Lower lobe of right lung (tissue), 2 donors: ENCODE measurements at regions not wholly inside any gene's neighbourhood (a gene's known extent, or its start where the extent isn't known, plus 50 kb on each side); places are given as distances from the start of the nearest gene placed in this dataset.
A peak's percentile ranks its signal among the peaks of the same experiment; 100 is the strongest.

Experiments used
- ATAC-seq, 2 donors: fragments of 200-7000 bp; cut with Tn5 transposase; one replicate each; pipeline ENCODE4 v1.9.1; 2020 to 2022; ENCODE audit warnings: mild to moderate bottlenecking in 2 of 2, moderate library complexity in 2 of 2
- DNase-seq: peaks from one replicate; pipeline ENCODE4 v3.0.0-alpha.2; 2020
- H3K27ac ChIP-seq: fragments of 200-600 bp; one replicate; pipeline ENCODE4 v1.8.0; 2022
- H3K27me3 ChIP-seq: fragments of 200-600 bp; one replicate; pipeline ENCODE4 v1.8.0; 2022; ENCODE audit warnings: low read depth
- H3K36me3 ChIP-seq: fragments of 200-600 bp; one replicate; pipeline ENCODE4 v1.8.0; 2022; ENCODE audit warnings: mild to moderate bottlenecking
- H3K4me1 ChIP-seq: fragments of 200-600 bp; one replicate; pipeline ENCODE4 v1.8.0; 2022
- H3K4me3 ChIP-seq: fragments of 200-600 bp; one replicate; pipeline ENCODE4 v1.8.0; 2022; ENCODE audit warnings: mild to moderate bottlenecking
- H3K9me3 ChIP-seq: fragments of 200-600 bp; one replicate; pipeline ENCODE4 v1.8.0; 2022
- CTCF ChIP-seq: fragments of 200-600 bp; IDR thresholded peaks from one replicate; pipeline ENCODE4 v1.8.0; 2022; ENCODE audit warnings: antibody characterized with exemption, mild to moderate bottlenecking
- intact Hi-C: fragments of 100-400 bp; cut with DNase I; formaldehyde crosslinking; loops from one replicate; pipeline ENCODE4 v1.11.0; 2022
- donor health status: DM: no; HTN: yes; CAD: no; lungs with severe emphysema.

DNA sequence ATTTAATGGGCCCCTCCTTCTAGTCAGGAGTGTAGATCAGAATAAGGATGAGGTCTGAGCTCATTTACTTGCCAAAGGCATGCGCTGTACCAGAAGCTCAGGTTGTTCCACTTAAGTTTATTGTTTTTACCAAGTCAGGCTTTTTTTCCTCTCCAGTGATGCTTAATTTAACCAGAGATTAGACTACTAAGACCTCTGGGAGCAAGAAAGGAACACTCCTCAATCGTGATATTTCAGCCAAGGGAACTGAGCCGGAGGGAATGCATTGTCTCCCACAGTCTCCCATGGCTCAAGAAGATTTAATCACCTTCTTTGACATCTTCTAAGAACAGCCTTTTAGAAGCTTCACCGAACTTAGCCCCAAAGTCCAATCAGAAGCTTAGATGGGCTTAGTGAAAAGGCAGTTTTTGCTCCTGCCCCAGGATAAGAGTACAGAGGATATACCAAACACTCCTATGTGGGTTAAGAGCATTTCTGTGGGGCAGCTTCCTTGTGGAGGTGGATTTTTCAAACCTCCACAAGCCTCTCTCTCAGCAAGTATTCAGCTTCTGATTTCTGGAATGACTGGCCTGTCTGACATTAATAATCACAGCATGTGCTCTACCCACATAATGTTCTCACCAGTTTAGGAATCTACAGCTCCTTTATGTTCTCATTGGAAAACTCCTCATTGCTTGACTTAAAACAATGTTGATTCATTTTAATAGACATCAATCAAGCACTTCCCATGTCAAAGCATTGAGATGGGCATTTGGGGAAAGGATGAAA, 322.7 kb downstream of the SUCLA2 start:
- Histone ChIP-seq H3K4me1 (no peaks in the 10 kb centered on the region), H3K4me3 (no peak overlapping the region), H3K36me3 (no peaks in the 10 kb centered on the region), H3K9me3 (no peaks in the 10 kb centered on the region), H3K27ac (no peak overlapping the region), H3K27me3 (no peaks in the 10 kb centered on the region)
- no peak for DNase-seq
- ATAC-seq, result no peak
- intact Hi-C loops, result no loop called here
- TF ChIP-seq CTCF, result no peak

DNA sequence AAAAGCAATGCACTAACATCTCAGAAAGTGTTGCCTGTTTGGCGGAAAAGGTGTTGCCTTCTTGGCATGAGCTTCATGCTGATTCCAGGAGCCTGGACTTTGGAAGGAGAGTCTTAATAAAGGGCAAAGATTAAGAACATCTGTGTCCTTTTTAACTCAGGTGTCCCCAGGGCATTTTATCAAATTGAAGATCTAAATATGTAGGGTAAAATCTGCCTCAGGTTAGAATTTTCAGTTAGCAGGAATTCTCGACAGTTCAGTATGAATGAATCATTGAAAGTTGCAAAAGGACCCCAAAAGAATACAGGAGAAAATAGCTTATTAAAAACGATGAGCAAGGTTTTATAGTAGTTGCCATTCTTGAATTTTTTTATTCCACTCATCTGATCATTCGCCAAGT, 325.2 kb downstream of the SUCLA2 start:
- H3K27me3 ChIP-seq, result no peaks in the 10 kb centered on the region
- ATAC-seq (no peak), DNase-seq (no peak)
- H3K9me3 ChIP-seq, result no peaks in the 10 kb centered on the region
- H3K4me1 ChIP-seq, result no peaks in the 10 kb centered on the region
- no peak overlapping the region for H3K4me3 ChIP-seq
- intact Hi-C loops, result no loop called here
- H3K27ac ChIP-seq, result no peak overlapping the region
- H3K36me3 ChIP-seq, result no peaks in the 10 kb centered on the region
- TF ChIP-seq CTCF, result no peak

DNA sequence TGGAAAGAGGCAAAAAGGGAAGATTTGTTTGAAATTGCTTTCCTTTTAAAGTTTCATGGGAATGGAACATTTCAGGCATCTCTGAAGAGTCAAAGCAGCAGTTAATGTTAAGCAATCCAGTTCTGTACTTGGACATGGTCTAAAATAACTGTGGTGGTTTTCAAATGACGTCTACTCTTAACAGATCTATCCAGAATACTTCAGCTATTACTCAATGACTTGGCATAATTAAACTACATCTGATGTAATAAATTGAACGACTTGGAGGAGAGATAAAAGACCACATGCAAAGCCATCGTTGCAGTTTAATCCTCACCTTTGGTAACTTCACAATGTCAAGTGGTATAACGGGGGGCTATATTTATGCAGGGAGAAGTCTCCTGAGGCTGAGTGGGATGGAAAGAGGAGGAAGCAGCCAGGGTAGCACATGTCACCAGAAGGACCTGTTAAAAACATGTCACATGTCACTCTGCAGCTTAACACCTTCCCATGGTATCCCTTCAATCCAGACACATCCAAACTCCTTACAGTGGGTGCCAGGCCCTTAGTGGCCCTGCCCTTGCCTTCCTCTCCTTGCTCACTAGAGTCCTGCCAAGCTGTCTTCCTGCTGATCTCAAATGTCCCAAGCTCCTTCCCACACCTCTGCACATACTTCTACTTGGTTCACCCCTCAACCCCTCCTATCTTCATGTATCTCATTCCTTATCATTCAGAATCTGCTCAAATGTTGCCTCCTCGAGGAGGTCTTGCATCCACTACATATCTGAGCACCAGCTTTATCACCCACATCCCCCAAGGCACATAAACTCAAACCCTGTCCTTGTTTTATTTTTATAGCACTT, 327.8 kb downstream of the SUCLA2 start:
- Histone ChIP-seq H3K9me3 (no peaks in the 10 kb centered on the region), H3K27me3 (no peaks in the 10 kb centered on the region), H3K36me3 (no peaks in the 10 kb centered on the region), H3K4me3 (no peak overlapping the region), H3K27ac (no peak overlapping the region), H3K4me1 (no peaks in the 10 kb centered on the region)
- DNase-seq (no peak), ATAC-seq (peak; percentile 82 to 84)
- intact Hi-C loops, result no loop called here
- no peak for TF ChIP-seq CTCF

DNA sequence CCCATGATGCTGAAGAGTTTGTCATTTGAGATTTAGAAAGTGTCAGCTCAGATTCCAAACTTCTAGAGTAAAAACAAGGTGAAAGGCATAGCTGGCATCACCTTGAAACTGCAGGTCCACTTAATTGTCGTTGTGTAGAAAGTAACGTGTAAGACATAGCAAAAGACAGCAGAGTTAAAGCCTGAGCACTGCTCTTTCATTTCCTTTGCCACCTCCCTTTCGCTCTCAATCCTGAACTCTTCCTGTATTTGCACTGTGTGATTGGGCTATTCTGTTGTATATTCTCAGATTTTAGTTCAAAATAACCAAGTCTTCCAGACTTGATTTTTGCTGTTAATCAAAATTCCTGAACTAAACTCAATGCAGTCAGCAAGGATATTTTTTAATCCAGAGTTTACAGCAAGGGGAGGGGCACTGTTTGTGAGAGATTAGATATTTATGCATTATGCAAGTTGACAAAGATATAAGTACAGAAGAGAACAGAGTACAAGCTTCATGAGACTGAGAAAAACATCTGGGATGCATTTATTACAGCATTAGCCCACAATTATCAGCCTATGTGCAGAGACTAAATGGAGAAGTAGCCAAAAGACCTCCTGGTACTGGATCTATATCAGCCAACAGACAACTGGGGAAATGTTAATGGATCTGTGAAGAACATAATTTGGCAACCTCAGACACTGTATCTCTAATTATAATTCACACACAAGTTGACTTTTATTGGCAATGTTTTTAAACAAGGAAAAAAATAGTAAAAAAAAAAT, 328.6 kb downstream of the SUCLA2 start:
- no peaks in the 10 kb centered on the region for H3K27me3 ChIP-seq
- ATAC-seq, result peak in 1 of 2 donors; percentile 18
- intact Hi-C loops, result no loop called here

More for the DNA sequence above, 328.6 kb downstream of the SUCLA2 start:
- H3K9me3 ChIP-seq, result no peaks in the 10 kb centered on the region
- no peak overlapping the region for H3K27ac ChIP-seq
- DNase-seq, result no peak
- H3K36me3 ChIP-seq, result no peaks in the 10 kb centered on the region
- H3K4me1 ChIP-seq, result no peaks in the 10 kb centered on the region
- no peak overlapping the region for H3K4me3 ChIP-seq
- TF ChIP-seq CTCF, result no peak
